GM12878 (cell line): ENCODE measurements at regions not wholly inside any gene's neighbourhood (a gene's known extent, or its start where the extent isn't known, plus 50 kb on each side); places are given as distances from the start of the nearest gene placed in this dataset.

ENCODE experiments used
- ATAC-seq: fragments of 200-7000 bp; cut with Tn5 transposase; 3 replicates; pipeline ENCODE4 v1.9.1; 2020; ENCODE audit warnings: mild to moderate bottlenecking, moderate library complexity
- BruUV-seq: library from RNA; stranded (reverse); fragments of 400-500 nt; replicated peaks from 2 replicates; lab custom pipeline; 2021; lab: Mats Ljungman, UMichigan
- CTCF ChIA-PET: fragments of 300-600 bp; sonication (Branson Sonifier 250); formaldehyde crosslinking; extraction: SDS; loops from one replicate; lab custom pipeline; 2021; ENCODE audit warnings: inconsistent platforms; lab: Yijun Ruan, JAX
- POLR2A ChIA-PET: fragments of 350-600 bp; formaldehyde crosslinking; extraction: SDS; loops from one replicate; lab custom pipeline; 2021; ENCODE audit warnings: inconsistent platforms; lab: Charles Lee
- RAD21 ChIA-PET: fragments of 300-600 bp; sonication (Branson Sonifier 250); formaldehyde crosslinking; loops from one replicate; lab custom pipeline; 2023; ENCODE audit warnings: antibody characterized with exemption; ENCODE audit not compliant: unreplicated experiment; lab: Charles Lee
- SMC1A ChIA-PET: fragments of 300-600 bp; sonication (Branson Sonifier 250); formaldehyde crosslinking; loops from one replicate; lab custom pipeline; 2023; ENCODE audit not compliant: unreplicated experiment, uncharacterized antibody; lab: Charles Lee
- DNase-seq: peaks from one replicate; pipeline ENCODE4 v3.0.0-alpha.2; 2011; ENCODE audit warnings: low read depth, low spot score
- FAIRE-seq: peaks from 3 replicates; lab custom pipeline; 2011; peaks lifted over from hg19 to GRCh38; lab: Jason Lieb, UNC
- H2AFZ ChIP-seq: 2 replicates; pipeline ENCODE4 v1.6.0; 2011; ENCODE audit warnings: low read depth, low read length, control low read depth; ENCODE audit not compliant: control insufficient read depth
- H3K27ac ChIP-seq: 2 replicates; pipeline ENCODE4 v1.5.1; 2011; ENCODE audit warnings: control low read depth; ENCODE audit not compliant: control insufficient read depth, insufficient read depth
- H3K27me3 ChIP-seq, 2 experiments: replicated peaks in 1 of 2; 2 replicates each; pipeline versions ENCODE4 v1.6.0 to v1.6.1; 2011; ENCODE audit warnings: low read length in 1 of 2; ENCODE audit not compliant: control insufficient read depth in 2 of 2, insufficient read depth in 2 of 2
- H3K36me3 ChIP-seq, 2 experiments: 2 replicates each; pipeline ENCODE4 v1.5.1; 2011; ENCODE audit warnings: low read length in 1 of 2; ENCODE audit not compliant: control insufficient read depth in 2 of 2, insufficient read depth in 2 of 2
- H3K4me1 ChIP-seq: 2 replicates; pipeline ENCODE4 v1.6.1; 2011; ENCODE audit warnings: mild to moderate bottlenecking, low read length, moderate library complexity, mixed read lengths; ENCODE audit not compliant: control insufficient read depth, insufficient read depth
- H3K4me2 ChIP-seq: 2 replicates; pipeline ENCODE4 v1.6.0; 2011; ENCODE audit warnings: control low read depth; ENCODE audit not compliant: control insufficient read depth, insufficient read depth
- H3K4me3 ChIP-seq: fragments of 200-600 bp; sonication (generic); 2 replicates; pipeline ENCODE4 v1.5.1; 2016
- H3K79me2 ChIP-seq: 2 replicates; pipeline ENCODE4 v1.6.0; 2011; ENCODE audit warnings: low read length; ENCODE audit not compliant: control insufficient read depth, insufficient read depth
- H3K9ac ChIP-seq: 2 replicates; pipeline ENCODE4 v1.8.0; 2011; ENCODE audit warnings: low read length, control low read depth, mixed read lengths; ENCODE audit not compliant: control insufficient read depth, insufficient read depth
- H3K9me3 ChIP-seq: replicated peaks from 3 replicates; pipeline ENCODE4 v1.5.1; 2011; ENCODE audit warnings: mild to moderate bottlenecking, low read length; ENCODE audit not compliant: control insufficient read depth, insufficient read depth
- H4K20me1 ChIP-seq: 2 replicates; pipeline ENCODE4 v1.6.0; 2011; ENCODE audit not compliant: control insufficient read depth, insufficient read depth
- CBX5 ChIP-seq: sonication (generic); IDR thresholded peaks from 2 replicates; pipeline ENCODE4 v1.6.1; 2016; ENCODE audit warnings: low read depth, moderate library complexity, mild to moderate bottlenecking, inconsistent platforms
- ELK1 ChIP-seq: IDR thresholded peaks from 2 replicates; pipeline ENCODE4 v1.6.1; 2012; ENCODE audit warnings: low read depth, low read length, improper control_type of control experiment
- GATAD2B ChIP-seq: fragments of 450-650 bp; conservative IDR thresholded peaks from 2 replicates; pipeline ENCODE4 v1.6.1; 2017; ENCODE audit warnings: low read depth, mild to moderate bottlenecking, moderate library complexity
- HDGF ChIP-seq: fragments of 450-650 bp; IDR thresholded peaks from 2 replicates; pipeline ENCODE4 v1.6.1; 2016; ENCODE audit warnings: antibody characterized with exemption
- KDM1A ChIP-seq: fragments of 200-600 bp; sonication (generic); IDR thresholded peaks from 2 replicates; pipeline ENCODE4 v1.6.1; 2016; ENCODE audit warnings: borderline replicate concordance
- MYC ChIP-seq: IDR thresholded peaks from 2 replicates; pipeline ENCODE4 v1.6.1; 2011; ENCODE audit warnings: mild to moderate bottlenecking, low read length, moderate library complexity, inconsistent platforms; ENCODE audit not compliant: insufficient read depth, insufficient replicate concordance, insufficient read length, severe bottlenecking
- NR2C1 ChIP-seq: fragments of 450-650 bp; IDR thresholded peaks from 2 replicates; pipeline ENCODE4 v1.6.1; 2017; ENCODE audit warnings: antibody characterized with exemption, mild to moderate bottlenecking, moderate library complexity
- NR2C2 ChIP-seq: IDR thresholded peaks from 2 replicates; pipeline ENCODE4 v1.6.1; 2011; ENCODE audit warnings: borderline replicate concordance, low read depth; ENCODE audit not compliant: control insufficient read depth, insufficient read length
- PKNOX1 ChIP-seq: fragments of 450-650 bp; IDR thresholded peaks from 2 replicates; pipeline ENCODE4 v1.6.1; 2016; ENCODE audit warnings: mild to moderate bottlenecking
- RELA ChIP-seq: fragments of 450-650 bp; IDR thresholded peaks from 2 replicates; pipeline ENCODE4 v1.8.0; 2014; ENCODE audit warnings: borderline replicate concordance; ENCODE audit not compliant: partially characterized antibody
- SIN3A ChIP-seq: IDR thresholded peaks from 2 replicates; pipeline ENCODE4 v1.6.1; 2012; ENCODE audit warnings: low read depth, low read length, improper control_type of control experiment
- SUZ12 ChIP-seq: fragments of 200-600 bp; sonication (generic); IDR thresholded peaks from one replicate; pipeline ENCODE4 v1.6.1; 2018; ENCODE audit warnings: antibody characterized with exemption, mild to moderate bottlenecking; ENCODE audit not compliant: unreplicated experiment
- in situ Hi-C: fragments of 300-500 bp; cut with MboI; formaldehyde crosslinking; loops from 9 replicates; pipeline ENCODE4 v1.14.3; 2018; ENCODE audit warnings: mixed read lengths
- intact Hi-C: fragments of 100-400 bp; cut with micrococcal nuclease; formaldehyde crosslinking; loops from one replicate; pipeline ENCODE4 v1.14.2; 2022; ENCODE audit not compliant: unreplicated experiment
- TF ChIP-seq, protein P1 (sequence below): IDR thresholded peaks from 2 replicates; pipeline ENCODE4 v1.6.1; 2012; ENCODE audit warnings: improper control_type of control experiment, low read depth, low read length; ENCODE audit not compliant: insufficient replicate concordance
- TF ChIP-seq, protein P2 (sequence below): fragments of 450-650 bp; IDR thresholded peaks from 2 replicates; pipeline ENCODE4 v1.6.1; 2017; ENCODE audit warnings: mild to moderate bottlenecking, moderate library complexity

- FAIRE-seq, result no peak
- ATAC-seq, result no peak
- SMC1A ChIA-PET, result no interaction called here
- TF ChIP-seq NR2C1, result no peak
- TF ChIP-seq CBX5, result no peak
- TF ChIP-seq NR2C2, result no peak
- no peak for TF ChIP-seq MYC
- TF ChIP-seq HDGF, result no peak
- TF ChIP-seq PKNOX1, result no peak
- TF ChIP-seq RELA, result no peak
- TF ChIP-seq, protein P1, sequence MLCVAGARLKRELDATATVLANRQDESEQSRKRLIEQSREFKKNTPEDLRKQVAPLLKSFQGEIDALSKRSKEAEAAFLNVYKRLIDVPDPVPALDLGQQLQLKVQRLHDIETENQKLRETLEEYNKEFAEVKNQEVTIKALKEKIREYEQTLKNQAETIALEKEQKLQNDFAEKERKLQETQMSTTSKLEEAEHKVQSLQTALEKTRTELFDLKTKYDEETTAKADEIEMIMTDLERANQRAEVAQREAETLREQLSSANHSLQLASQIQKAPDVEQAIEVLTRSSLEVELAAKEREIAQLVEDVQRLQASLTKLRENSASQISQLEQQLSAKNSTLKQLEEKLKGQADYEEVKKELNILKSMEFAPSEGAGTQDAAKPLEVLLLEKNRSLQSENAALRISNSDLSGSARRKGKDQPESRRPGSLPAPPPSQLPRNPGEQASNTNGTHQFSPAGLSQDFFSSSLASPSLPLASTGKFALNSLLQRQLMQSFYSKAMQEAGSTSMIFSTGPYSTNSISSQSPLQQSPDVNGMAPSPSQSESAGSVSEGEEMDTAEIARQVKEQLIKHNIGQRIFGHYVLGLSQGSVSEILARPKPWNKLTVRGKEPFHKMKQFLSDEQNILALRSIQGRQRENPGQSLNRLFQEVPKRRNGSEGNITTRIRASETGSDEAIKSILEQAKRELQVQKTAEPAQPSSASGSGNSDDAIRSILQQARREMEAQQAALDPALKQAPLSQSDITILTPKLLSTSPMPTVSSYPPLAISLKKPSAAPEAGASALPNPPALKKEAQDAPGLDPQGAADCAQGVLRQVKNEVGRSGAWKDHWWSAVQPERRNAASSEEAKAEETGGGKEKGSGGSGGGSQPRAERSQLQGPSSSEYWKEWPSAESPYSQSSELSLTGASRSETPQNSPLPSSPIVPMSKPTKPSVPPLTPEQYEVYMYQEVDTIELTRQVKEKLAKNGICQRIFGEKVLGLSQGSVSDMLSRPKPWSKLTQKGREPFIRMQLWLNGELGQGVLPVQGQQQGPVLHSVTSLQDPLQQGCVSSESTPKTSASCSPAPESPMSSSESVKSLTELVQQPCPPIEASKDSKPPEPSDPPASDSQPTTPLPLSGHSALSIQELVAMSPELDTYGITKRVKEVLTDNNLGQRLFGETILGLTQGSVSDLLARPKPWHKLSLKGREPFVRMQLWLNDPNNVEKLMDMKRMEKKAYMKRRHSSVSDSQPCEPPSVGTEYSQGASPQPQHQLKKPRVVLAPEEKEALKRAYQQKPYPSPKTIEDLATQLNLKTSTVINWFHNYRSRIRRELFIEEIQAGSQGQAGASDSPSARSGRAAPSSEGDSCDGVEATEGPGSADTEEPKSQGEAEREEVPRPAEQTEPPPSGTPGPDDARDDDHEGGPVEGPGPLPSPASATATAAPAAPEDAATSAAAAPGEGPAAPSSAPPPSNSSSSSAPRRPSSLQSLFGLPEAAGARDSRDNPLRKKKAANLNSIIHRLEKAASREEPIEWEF, result no peak
- TF ChIP-seq ELK1, result no peak
- TF ChIP-seq GATAD2B, result no peak
- TF ChIP-seq, protein P2, sequence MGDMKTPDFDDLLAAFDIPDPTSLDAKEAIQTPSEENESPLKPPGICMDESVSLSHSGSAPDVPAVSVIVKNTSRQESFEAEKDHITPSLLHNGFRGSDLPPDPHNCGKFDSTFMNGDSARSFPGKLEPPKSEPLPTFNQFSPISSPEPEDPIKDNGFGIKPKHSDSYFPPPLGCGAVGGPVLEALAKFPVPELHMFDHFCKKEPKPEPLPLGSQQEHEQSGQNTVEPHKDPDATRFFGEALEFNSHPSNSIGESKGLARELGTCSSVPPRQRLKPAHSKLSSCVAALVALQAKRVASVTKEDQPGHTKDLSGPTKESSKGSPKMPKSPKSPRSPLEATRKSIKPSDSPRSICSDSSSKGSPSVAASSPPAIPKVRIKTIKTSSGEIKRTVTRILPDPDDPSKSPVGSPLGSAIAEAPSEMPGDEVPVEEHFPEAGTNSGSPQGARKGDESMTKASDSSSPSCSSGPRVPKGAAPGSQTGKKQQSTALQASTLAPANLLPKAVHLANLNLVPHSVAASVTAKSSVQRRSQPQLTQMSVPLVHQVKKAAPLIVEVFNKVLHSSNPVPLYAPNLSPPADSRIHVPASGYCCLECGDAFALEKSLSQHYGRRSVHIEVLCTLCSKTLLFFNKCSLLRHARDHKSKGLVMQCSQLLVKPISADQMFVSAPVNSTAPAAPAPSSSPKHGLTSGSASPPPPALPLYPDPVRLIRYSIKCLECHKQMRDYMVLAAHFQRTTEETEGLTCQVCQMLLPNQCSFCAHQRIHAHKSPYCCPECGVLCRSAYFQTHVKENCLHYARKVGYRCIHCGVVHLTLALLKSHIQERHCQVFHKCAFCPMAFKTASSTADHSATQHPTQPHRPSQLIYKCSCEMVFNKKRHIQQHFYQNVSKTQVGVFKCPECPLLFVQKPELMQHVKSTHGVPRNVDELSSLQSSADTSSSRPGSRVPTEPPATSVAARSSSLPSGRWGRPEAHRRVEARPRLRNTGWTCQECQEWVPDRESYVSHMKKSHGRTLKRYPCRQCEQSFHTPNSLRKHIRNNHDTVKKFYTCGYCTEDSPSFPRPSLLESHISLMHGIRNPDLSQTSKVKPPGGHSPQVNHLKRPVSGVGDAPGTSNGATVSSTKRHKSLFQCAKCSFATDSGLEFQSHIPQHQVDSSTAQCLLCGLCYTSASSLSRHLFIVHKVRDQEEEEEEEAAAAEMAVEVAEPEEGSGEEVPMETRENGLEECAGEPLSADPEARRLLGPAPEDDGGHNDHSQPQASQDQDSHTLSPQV, result no peak
- no peak for TF ChIP-seq SUZ12
- no peak for TF ChIP-seq KDM1A
- TF ChIP-seq SIN3A, result no peak
Observed at GRCh38 chr7:80584778-80585177, 53.7 kb upstream of the CD36 start.

More at GRCh38 chr7:80584778-80585177, 53.7 kb upstream of the CD36 start:
- no peaks in the 10 kb centered on the region for H3K27me3 ChIP-seq
- ChIA-PET RAD21 (no interaction called here), CTCF (no interaction called here), POLR2A (no interaction called here)
- H3K36me3 ChIP-seq, result no peaks in the 10 kb centered on the region
- no peaks in the 10 kb centered on the region for H3K79me2 ChIP-seq
- DNase-seq, result no peak
- H3K4me3 ChIP-seq, result no peak overlapping the region
- in situ Hi-C loops, result no loop called here
- H2AFZ ChIP-seq, result no peak overlapping the region
- no TSS peak for BruUV-seq
- no peak overlapping the region for H3K9ac ChIP-seq
- H3K4me2 ChIP-seq, result no peak overlapping the region
- no peak overlapping the region for H3K27ac ChIP-seq
- no peaks in the 10 kb centered on the region for H4K20me1 ChIP-seq
- H3K4me1 ChIP-seq, result no peaks in the 10 kb centered on the region
- intact Hi-C loops, result no loop called here
- no peaks in the 10 kb centered on the region for H3K9me3 ChIP-seq
